ENCODE measurements at regions not wholly inside any gene's neighbourhood (a gene's known extent, or its start where the extent isn't known, plus 50 kb on each side); places are given as distances from the start of the nearest gene placed in this dataset.

- no peak for DNase-seq (ENCODE audit: low spot score)
Measured at GRCh38 chr7:67553378-67553777, 556.7 kb downstream of the TYW1 start.

GRCh38 chr7:67554986-67555385 is 558.4 kb downstream of the TYW1 start:
- no peak for DNase-seq (ENCODE audit: low spot score)

DNA sequence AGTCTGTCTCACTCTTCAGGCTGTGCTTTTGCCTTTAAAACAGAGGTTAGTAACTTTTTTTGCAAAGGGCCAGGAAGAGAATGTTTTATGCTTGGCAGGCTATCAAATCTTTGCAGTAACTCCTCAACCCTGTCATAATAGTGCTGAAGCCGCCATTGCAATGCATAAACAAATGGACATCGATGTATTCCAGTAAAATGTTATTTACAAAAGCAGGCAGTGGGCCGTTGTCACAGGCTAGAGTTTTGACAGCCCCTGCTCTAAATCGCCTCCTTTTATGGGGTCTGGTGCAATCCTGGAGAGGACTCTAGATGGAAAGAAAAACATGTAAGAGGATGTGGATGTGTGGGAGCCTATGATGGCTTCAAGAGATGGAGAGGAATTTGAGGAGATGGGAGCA is 568.3 kb downstream of the TYW1 start:
- DNase-seq (ENCODE audit: low spot score), result no peak

- DNase-seq (ENCODE audit: low spot score), result no peak
Measured at GRCh38 chr7:67566101-67566500, 569.5 kb downstream of the TYW1 start.

DNA sequence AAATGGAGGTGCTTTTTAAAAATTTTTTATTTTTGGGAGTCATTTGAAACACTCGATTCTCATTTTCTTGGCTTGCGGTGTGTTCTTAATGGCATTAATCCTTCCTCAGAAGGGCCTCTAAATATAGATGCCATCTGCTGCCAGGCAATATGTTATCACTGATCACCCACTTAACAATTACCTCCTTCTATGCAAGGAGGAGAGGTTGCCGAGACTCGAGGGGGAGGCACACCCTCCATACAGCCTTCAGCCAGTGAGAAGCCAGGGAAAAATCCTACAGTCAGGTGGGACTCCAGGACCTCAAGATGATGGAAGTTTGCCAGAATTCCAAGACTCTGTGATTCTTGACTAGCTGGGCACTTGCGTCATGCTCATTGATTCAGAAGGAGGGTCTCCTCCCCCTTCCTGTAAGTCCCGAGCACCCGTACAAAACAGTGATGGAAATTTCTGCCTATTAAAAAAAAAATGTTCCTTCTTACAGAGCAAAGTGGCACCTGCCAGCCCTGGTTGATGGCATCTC is 574.5 kb downstream of the TYW1 start:
- no peak for DNase-seq (ENCODE audit: low spot score)

- no peak for DNase-seq (ENCODE audit: low spot score)
Measured at GRCh38 chr7:67573639-67574038, 577.0 kb downstream of the TYW1 start.

DNA sequence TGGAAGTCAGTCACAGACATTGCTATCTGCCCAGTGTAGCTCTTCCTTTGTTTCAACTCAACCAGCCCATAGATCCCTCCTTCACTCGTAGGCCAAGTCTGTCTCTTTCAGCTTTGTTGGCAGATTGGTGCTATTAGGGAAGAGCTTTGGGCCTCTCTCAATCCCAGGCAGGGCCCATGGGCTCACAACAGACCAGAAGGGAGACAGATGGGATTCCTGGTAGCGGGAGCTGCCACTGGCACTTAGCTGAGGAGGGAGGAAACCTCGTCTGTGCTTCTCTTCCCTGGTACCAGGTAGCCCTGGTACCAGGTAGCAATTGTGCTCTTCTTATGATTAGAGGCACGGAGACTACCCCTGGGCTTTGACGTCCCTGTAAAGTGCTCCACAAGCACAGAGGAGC is 592.0 kb downstream of the TYW1 start:
- no peak for DNase-seq (ENCODE audit: low spot score)

GRCh38 chr7:67589183-67589582 is 592.5 kb downstream of the TYW1 start:
- no peak for DNase-seq (ENCODE audit: low spot score)

- DNase-seq (ENCODE audit: low spot score), result no peak
Measured at GRCh38 chr7:67590649-67591048, 594.0 kb downstream of the TYW1 start.

- DNase-seq (ENCODE audit: low spot score), result no peak
Measured at GRCh38 chr7:67593794-67594193, 597.2 kb downstream of the TYW1 start.

DNA sequence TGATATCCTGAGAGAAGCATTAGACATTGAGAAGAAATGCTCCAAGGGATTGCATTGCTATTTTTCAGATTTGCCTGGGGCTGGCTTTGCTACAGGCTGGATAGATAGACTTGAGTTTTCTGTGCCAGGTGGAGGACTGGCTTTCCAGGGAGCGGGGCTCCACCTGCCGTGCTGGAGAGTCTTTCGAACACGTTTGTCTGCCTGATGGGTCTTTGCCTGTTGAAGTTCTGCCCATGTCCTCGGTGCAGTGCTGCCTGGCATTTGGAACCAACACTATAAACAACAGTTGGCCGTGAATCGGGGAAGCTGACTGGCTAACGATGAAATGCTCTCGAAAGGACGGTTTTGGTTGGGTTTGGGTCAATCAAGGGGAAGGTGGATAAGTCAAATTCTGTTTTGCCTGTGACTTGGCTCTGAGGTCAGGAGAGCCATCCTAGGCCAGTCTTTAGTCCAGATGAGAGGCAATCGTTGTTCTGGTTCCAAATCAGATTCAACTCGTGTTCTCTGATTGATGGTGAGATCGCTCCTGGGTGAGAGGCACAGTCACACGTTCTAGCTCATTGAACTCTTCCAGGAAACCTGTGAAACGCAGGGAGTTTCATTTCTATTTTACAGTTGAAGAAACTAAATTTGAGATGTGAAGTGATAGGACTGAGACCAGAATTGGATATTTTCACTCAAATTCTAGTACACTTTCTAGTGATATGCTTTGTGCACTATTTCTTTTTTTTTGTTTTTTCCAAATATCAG is 599.0 kb downstream of the TYW1 start:
- DNase-seq (ENCODE audit: low spot score), result no peak

DNA sequence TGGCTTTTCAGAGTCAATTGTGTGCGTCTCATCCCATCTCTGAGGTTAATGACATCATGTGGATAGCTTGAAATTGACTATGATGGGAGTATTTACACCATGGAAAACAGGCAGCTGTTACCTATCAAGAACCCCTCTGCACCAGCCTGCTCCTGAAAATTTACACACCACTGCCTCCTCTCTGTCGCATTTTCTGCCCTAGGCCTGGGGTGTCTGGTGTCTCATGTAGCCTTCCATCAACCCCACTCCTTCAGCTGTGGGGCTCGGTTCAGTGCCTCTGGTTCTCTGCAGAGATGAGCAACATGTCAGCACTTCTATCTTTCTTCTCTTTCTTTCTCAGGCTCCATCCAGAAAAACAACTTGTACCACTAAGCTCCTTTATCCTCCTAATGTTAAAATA is 600.5 kb downstream of the TYW1 start:
- no peak for DNase-seq (ENCODE audit: low spot score)

DNA sequence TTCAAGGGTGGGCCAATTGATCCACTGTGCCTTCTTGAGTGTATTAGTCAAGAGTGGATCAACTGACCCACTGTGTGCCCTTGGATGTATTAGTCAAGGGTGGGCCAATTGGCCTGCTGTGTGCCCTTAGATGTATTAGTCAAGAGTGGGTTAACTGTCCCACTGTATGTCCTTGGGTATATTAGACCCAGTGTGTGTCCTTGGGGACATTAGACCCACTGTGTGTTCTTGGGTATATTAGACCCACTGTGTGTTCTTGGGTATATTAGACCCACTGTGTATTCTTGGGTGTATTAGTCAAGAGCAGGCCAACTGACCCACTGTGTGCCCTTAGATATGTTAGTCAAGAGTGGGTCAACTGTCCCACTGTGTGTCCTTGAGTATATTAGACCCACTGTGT is 601.8 kb downstream of the TYW1 start:
- no peak for DNase-seq (ENCODE audit: low spot score)

DNA sequence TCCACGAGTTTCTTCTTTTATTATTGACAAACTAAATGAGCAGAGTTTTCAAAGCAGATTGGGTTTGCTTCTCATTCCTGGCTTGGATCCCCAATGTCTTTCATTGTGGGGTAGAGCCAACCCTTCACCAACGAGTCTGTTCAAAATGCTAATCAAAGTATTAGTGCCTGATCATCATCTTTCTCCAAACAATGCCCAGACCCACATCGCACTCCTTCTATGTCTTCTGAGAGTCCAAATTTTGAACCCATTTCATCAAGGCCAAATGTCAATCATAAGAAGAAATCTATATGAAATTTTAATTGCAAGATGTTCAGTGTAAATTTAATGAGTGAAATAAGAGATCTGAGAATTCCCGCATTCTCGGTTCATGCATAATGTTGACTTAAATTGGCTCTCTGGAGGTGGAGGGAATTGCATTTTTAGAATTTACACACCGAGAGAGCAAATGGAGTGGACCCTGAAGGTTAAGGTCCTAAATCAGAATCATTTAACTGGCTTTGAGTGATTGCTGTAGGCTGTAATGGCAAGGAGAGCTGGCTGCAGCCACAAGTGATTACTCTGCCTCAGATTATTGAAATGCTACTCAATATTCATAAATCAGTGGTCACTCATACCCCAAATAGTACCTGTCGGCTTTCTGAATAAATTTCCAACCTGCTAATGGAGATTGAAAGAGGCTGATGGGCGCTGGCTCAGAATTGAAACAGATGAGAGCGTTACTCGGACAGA is 602.9 kb downstream of the TYW1 start:
- DNase-seq (ENCODE audit: low spot score), result no peak

DNA sequence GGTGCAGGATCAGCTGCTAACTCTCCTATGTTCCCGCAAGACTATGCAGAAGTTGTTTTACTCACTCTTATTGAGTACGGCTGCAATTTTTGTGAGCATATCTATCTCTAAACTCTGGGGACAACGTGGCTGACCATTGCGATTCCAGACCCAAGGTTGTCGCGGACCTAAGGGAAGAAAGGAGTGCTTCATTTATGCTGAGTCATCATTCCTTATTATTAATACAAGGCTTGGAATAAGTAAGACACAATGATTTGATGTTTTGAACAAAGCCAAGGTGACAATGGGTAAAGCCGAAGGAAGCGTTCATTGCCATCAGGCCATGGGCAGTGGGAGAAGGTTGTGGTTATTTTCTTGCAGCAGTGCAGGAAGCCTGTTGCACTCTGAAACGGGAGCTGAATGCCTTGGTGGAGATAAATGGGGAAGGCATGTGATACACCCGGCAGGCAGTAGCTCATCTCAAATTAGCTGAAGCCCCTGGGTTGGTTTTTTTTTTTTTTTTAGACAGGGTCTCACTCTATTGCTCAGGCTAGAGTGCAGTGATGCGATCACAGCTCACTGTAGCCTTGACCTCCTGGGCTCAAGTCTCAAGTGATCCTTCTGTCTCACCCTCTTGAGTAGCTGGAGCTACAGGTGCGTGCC is 605.7 kb downstream of the TYW1 start:
- DNase-seq (ENCODE audit: low spot score), result no peak

DNA sequence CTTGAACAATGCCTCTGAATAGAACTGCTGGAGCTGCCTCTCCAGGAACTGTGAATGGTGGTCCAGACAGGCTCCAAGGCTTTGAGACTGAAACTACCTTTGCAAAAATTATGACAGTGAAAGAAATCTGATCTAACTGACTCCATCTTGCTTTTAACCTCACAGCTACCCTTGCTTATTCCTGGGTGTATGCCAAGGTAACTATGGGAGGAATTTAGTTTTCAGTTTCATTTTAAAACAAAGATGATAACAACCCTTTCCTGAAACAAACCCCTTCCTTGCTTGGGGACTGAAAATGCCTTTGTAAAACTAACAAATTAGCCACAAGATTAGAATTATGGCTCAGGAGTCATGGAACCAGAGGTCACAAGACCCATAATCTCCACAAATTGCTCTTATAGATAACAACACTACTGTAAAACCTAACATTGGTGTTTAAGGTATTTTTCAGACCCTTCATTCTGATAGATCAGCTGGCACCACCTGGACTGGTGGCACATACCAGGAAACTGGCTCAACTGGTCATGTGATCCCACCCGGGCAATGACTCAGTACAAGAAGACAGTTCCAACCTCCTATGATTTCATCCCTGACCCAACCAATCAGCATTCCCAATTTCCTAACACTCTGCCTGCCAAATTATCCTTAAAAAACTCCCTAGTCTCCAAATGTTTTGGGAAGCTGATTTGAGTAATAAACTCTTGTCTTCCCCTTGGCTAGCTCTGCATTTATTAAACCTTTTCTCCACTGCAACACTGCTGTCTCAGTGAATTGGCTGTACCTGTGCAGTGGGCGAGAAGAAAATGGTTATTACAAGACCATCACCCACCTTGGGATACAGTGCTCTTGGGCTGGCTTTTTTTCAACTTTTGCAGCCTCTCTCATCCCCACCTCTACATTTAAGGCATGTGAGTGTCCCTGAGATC is 608.1 kb downstream of the TYW1 start:
- DNase-seq (ENCODE audit: low spot score), result no peak

- no peak for DNase-seq (ENCODE audit: low spot score)
Measured at GRCh38 chr7:67608806-67609205, 612.2 kb downstream of the TYW1 start.

GRCh38 chr7:67610897-67611296 is 614.3 kb downstream of the TYW1 start:
- no peak for DNase-seq (ENCODE audit: low spot score)

GRCh38 chr7:67614843-67615242 is 618.2 kb downstream of the TYW1 start:
- DNase-seq (ENCODE audit: low spot score), result no peak

DNA sequence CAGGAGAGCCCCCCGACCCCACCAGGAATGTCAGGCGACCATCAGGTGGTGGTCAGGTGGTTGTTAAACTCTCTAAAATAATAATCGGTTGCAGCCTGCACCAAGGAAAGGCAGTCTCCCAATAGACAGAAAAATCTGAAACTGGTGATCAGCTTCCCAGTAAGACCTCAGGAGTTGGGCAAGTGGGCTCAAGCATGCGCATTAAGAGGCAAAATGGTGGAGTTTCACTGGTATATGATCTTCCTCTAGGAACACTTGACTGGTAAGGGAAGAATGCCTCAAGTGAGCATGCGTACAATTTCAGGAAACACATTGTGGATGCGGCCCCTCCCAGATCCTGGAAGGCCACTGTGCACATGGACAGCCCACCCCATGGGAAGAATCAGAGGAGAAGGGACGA is 619.9 kb downstream of the TYW1 start:
- no peak for DNase-seq (ENCODE audit: low spot score)

GRCh38 chr7:67618556-67619162 is 622.0 kb downstream of the TYW1 start:
- no peak for DNase-seq (ENCODE audit: low spot score)

- DNase-seq (ENCODE audit: low spot score), result no peak
Measured at GRCh38 chr7:67619175-67619574, 622.5 kb downstream of the TYW1 start.

Data from hematopoietic multipotent progenitor cell treated with erythropoietin and hydrocortisone succinate and interleukin-3 and kit ligand, for 15 days (in vitro differentiated cells).